ENCODE measurements at regions not wholly inside any gene's neighbourhood (a gene's known extent, or its start where the extent isn't known, plus 50 kb on each side); places are given as distances from the start of the nearest gene placed in this dataset.

- H3K9ac ChIP-seq (ENCODE audit: low read length in 5 of 5) = no peak overlapping the region
- no peak overlapping the region for H3K27ac ChIP-seq (ENCODE audit: low read depth, low read length)
- no peak overlapping the region for H3K4me3 ChIP-seq (ENCODE audit: low read depth in 1 of 5, low read length in 5 of 5)
- H3K9me3 ChIP-seq (ENCODE audit: control insufficient read depth in 5 of 5, low read length in 5 of 5) = no peaks in the 10 kb centered on the region
- H3K36me3 ChIP-seq (ENCODE audit: control insufficient read depth in 5 of 5, insufficient read depth in 5 of 5, low read length in 5 of 5) = no peaks in the 10 kb centered on the region
- H3K27me3 ChIP-seq (ENCODE audit: control insufficient read depth in 5 of 5, insufficient read depth in 4 of 5, low read length in 5 of 5) = no peaks in the 10 kb centered on the region
- peaks cover 0 to 3% (median 0%) of the 10 kb centered on the region in 5 donors for H3K4me1 ChIP-seq (ENCODE audit: control insufficient read depth in 5 of 5, insufficient read depth in 5 of 5, low read length in 5 of 5)
Measured at GRCh38 chr15:69505956-69506556, 53.4 kb downstream of the RPLP1 start.

DNA sequence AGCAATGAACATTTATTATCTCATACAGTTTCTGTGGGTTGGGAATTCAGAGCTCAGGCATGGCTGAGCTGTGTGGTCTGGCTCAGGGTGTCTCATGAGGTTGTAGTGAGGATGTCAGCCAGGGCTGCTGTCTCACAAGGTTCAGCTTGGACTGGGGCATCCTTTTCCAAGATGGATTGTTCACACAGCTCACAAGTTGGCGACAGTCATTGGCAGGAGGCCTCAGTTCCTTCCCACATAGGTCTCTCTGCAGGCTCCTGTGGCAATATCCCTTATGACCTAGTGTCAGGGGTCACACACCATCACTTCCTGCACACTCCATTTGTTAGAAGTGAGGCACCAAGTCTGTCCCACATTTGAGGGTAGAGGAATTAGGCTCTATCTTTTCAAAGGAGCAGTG, 56.0 kb downstream of the RPLP1 start:
- no peaks in the 10 kb centered on the region for H3K9me3 ChIP-seq (ENCODE audit: control insufficient read depth in 5 of 5, low read length in 5 of 5)
- peaks cover 0 to under 1% (median 0%) of the 10 kb centered on the region in 5 donors for H3K27me3 ChIP-seq (ENCODE audit: control insufficient read depth in 5 of 5, insufficient read depth in 4 of 5, low read length in 5 of 5)
- H3K4me1 ChIP-seq (ENCODE audit: control insufficient read depth in 5 of 5, insufficient read depth in 5 of 5, low read length in 5 of 5) = peaks cover 0 to 3% (median 0%) of the 10 kb centered on the region in 5 donors
- H3K27ac ChIP-seq (ENCODE audit: low read depth, low read length) = no peak overlapping the region
- no peaks in the 10 kb centered on the region for H3K36me3 ChIP-seq (ENCODE audit: control insufficient read depth in 5 of 5, insufficient read depth in 5 of 5, low read length in 5 of 5)
- H3K9ac ChIP-seq (ENCODE audit: low read length in 5 of 5) = no peak overlapping the region
- H3K4me3 ChIP-seq (ENCODE audit: low read depth in 1 of 5, low read length in 5 of 5) = no peak overlapping the region

GRCh38 chr15:69509131-69509530, 56.5 kb downstream of the RPLP1 start:
- H3K9me3 ChIP-seq (ENCODE audit: control insufficient read depth in 5 of 5, low read length in 5 of 5) = no peaks in the 10 kb centered on the region
- no peak overlapping the region for H3K4me3 ChIP-seq (ENCODE audit: low read depth in 1 of 5, low read length in 5 of 5)
- peaks cover 0 to 3% (median 0%) of the 10 kb centered on the region in 5 donors for H3K4me1 ChIP-seq (ENCODE audit: control insufficient read depth in 5 of 5, insufficient read depth in 5 of 5, low read length in 5 of 5)
- H3K27ac ChIP-seq (ENCODE audit: low read depth, low read length) = no peak overlapping the region
- H3K36me3 ChIP-seq (ENCODE audit: control insufficient read depth in 5 of 5, insufficient read depth in 5 of 5, low read length in 5 of 5) = no peaks in the 10 kb centered on the region
- H3K27me3 ChIP-seq (ENCODE audit: control insufficient read depth in 5 of 5, insufficient read depth in 4 of 5, low read length in 5 of 5) = peaks cover 0 to 2% (median 0%) of the 10 kb centered on the region in 5 donors
- H3K9ac ChIP-seq (ENCODE audit: low read length in 5 of 5) = no peak overlapping the region

- peaks cover 0 to 3% (median 0%) of the 10 kb centered on the region in 5 donors for H3K4me1 ChIP-seq (ENCODE audit: control insufficient read depth in 5 of 5, insufficient read depth in 5 of 5, low read length in 5 of 5)
- no peak overlapping the region for H3K9ac ChIP-seq (ENCODE audit: low read length in 5 of 5)
- peaks cover 0 to 2% (median 0%) of the 10 kb centered on the region in 5 donors for H3K27me3 ChIP-seq (ENCODE audit: control insufficient read depth in 5 of 5, insufficient read depth in 4 of 5, low read length in 5 of 5)
- no peak overlapping the region for H3K4me3 ChIP-seq (ENCODE audit: low read depth in 1 of 5, low read length in 5 of 5)
- H3K27ac ChIP-seq (ENCODE audit: low read depth, low read length) = no peak overlapping the region
- H3K9me3 ChIP-seq (ENCODE audit: control insufficient read depth in 5 of 5, low read length in 5 of 5) = no peaks in the 10 kb centered on the region
- H3K36me3 ChIP-seq (ENCODE audit: control insufficient read depth in 5 of 5, insufficient read depth in 5 of 5, low read length in 5 of 5) = no peaks in the 10 kb centered on the region
Measured at GRCh38 chr15:69510556-69510955, 57.9 kb downstream of the RPLP1 start.

DNA sequence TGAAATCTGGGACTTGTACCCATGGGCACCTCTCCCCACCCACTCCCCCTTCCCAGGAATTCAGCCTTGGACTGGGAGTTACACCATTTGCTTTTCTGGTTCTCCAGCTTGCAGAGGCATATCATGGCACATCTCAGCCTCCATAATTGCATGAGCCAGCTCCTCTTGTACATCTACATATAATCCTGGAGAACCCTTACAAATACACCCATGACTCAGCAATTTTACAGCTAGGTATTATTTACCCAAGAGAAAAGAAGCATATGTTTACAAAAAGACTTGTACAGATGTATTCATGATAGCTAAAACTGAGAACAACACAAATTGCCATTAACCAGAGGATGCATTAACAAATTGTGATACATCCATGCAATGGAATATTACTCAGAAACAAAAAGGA, 58.4 kb downstream of the RPLP1 start:
- Histone ChIP-seq H3K4me1 (ENCODE audit: control insufficient read depth in 5 of 5, insufficient read depth in 5 of 5, low read length in 5 of 5) (peaks cover 0 to 3% (median 0%) of the 10 kb centered on the region in 5 donors), H3K4me3 (ENCODE audit: low read depth in 1 of 5, low read length in 5 of 5) (no peak overlapping the region), H3K27me3 (ENCODE audit: control insufficient read depth in 5 of 5, insufficient read depth in 4 of 5, low read length in 5 of 5) (peaks cover 0 to 2% (median 0%) of the 10 kb centered on the region in 5 donors), H3K9ac (ENCODE audit: low read length in 5 of 5) (no peak overlapping the region), H3K27ac (ENCODE audit: low read depth, low read length) (no peak overlapping the region), H3K36me3 (ENCODE audit: control insufficient read depth in 5 of 5, insufficient read depth in 5 of 5, low read length in 5 of 5) (no peaks in the 10 kb centered on the region), H3K9me3 (ENCODE audit: control insufficient read depth in 5 of 5, low read length in 5 of 5) (no peaks in the 10 kb centered on the region)

GRCh38 chr15:69511716-69512340, 59.2 kb downstream of the RPLP1 start:
- peaks cover 0 to 2% (median 0%) of the 10 kb centered on the region in 5 donors for H3K27me3 ChIP-seq (ENCODE audit: control insufficient read depth in 5 of 5, insufficient read depth in 4 of 5, low read length in 5 of 5)
- no peak overlapping the region for H3K4me3 ChIP-seq (ENCODE audit: low read depth in 1 of 5, low read length in 5 of 5)
- H3K36me3 ChIP-seq (ENCODE audit: control insufficient read depth in 5 of 5, insufficient read depth in 5 of 5, low read length in 5 of 5) = no peaks in the 10 kb centered on the region
- no peak overlapping the region for H3K9ac ChIP-seq (ENCODE audit: low read length in 5 of 5)
- H3K27ac ChIP-seq (ENCODE audit: low read depth, low read length) = no peak overlapping the region
- peaks cover 0 to 3% (median 0%) of the 10 kb centered on the region in 5 donors for H3K4me1 ChIP-seq (ENCODE audit: control insufficient read depth in 5 of 5, insufficient read depth in 5 of 5, low read length in 5 of 5)
- no peaks in the 10 kb centered on the region for H3K9me3 ChIP-seq (ENCODE audit: control insufficient read depth in 5 of 5, low read length in 5 of 5)

DNA sequence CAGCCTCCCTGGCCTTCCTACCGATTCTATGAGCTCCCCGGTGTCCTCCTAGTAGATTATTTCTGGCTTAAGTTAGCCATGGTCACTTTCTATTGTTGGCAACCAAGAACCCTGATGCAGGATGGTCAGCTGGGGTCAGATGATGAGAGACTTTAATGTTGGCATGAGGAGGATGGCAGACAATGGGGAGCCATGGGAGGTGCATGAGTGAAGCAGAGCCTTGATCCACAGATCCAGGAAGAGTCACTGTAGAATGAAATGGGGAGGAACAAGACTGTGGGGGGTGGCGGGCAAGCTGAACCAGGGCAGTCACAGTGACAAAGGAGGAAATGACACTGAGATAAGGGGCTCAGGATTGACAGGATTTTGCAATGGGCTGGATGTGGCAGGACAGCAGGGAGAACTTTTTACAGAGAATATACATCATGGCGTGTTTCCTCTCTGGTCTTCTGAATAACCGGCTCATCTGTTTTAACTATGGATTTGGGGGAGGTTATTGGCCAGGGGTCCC, 60.9 kb downstream of the RPLP1 start:
- H3K9ac ChIP-seq (ENCODE audit: low read length in 5 of 5) = no peak overlapping the region
- H3K9me3 ChIP-seq (ENCODE audit: control insufficient read depth in 5 of 5, low read length in 5 of 5) = no peaks in the 10 kb centered on the region
- peaks cover 0 to 2% (median 0%) of the 10 kb centered on the region in 5 donors for H3K27me3 ChIP-seq (ENCODE audit: control insufficient read depth in 5 of 5, insufficient read depth in 4 of 5, low read length in 5 of 5)
- no peaks in the 10 kb centered on the region for H3K36me3 ChIP-seq (ENCODE audit: control insufficient read depth in 5 of 5, insufficient read depth in 5 of 5, low read length in 5 of 5)
- H3K27ac ChIP-seq (ENCODE audit: low read depth, low read length) = no peak overlapping the region
- H3K4me3 ChIP-seq (ENCODE audit: low read depth in 1 of 5, low read length in 5 of 5) = no peak overlapping the region
- peaks cover 0 to 3% (median 0%) of the 10 kb centered on the region in 5 donors for H3K4me1 ChIP-seq (ENCODE audit: control insufficient read depth in 5 of 5, insufficient read depth in 5 of 5, low read length in 5 of 5)

- Histone ChIP-seq H3K9ac (ENCODE audit: low read length in 5 of 5) (no peak overlapping the region), H3K36me3 (ENCODE audit: control insufficient read depth in 5 of 5, insufficient read depth in 5 of 5, low read length in 5 of 5) (no peaks in the 10 kb centered on the region), H3K27ac (ENCODE audit: low read depth, low read length) (no peak overlapping the region), H3K4me1 (ENCODE audit: control insufficient read depth in 5 of 5, insufficient read depth in 5 of 5, low read length in 5 of 5) (no peaks in the 10 kb centered on the region), H3K27me3 (ENCODE audit: control insufficient read depth in 5 of 5, insufficient read depth in 4 of 5, low read length in 5 of 5) (peaks cover 0 to 2% (median 0%) of the 10 kb centered on the region in 5 donors), H3K9me3 (ENCODE audit: control insufficient read depth in 5 of 5, low read length in 5 of 5) (no peaks in the 10 kb centered on the region), H3K4me3 (ENCODE audit: low read depth in 1 of 5, low read length in 5 of 5) (no peak overlapping the region)
Measured at GRCh38 chr15:69513986-69514385, 61.4 kb downstream of the RPLP1 start.

- H3K4me1 ChIP-seq (ENCODE audit: control insufficient read depth in 5 of 5, insufficient read depth in 5 of 5, low read length in 5 of 5) = no peaks in the 10 kb centered on the region
- H3K9me3 ChIP-seq (ENCODE audit: control insufficient read depth in 5 of 5, low read length in 5 of 5) = no peaks in the 10 kb centered on the region
- peaks cover 0 to 2% (median 0%) of the 10 kb centered on the region in 5 donors for H3K27me3 ChIP-seq (ENCODE audit: control insufficient read depth in 5 of 5, insufficient read depth in 4 of 5, low read length in 5 of 5)
- no peak overlapping the region for H3K9ac ChIP-seq (ENCODE audit: low read length in 5 of 5)
- no peak overlapping the region for H3K4me3 ChIP-seq (ENCODE audit: low read depth in 1 of 5, low read length in 5 of 5)
- H3K27ac ChIP-seq (ENCODE audit: low read depth, low read length) = no peak overlapping the region
- H3K36me3 ChIP-seq (ENCODE audit: control insufficient read depth in 5 of 5, insufficient read depth in 5 of 5, low read length in 5 of 5) = no peaks in the 10 kb centered on the region
Measured at GRCh38 chr15:69515508-69515907, 62.9 kb downstream of the RPLP1 start.

DNA sequence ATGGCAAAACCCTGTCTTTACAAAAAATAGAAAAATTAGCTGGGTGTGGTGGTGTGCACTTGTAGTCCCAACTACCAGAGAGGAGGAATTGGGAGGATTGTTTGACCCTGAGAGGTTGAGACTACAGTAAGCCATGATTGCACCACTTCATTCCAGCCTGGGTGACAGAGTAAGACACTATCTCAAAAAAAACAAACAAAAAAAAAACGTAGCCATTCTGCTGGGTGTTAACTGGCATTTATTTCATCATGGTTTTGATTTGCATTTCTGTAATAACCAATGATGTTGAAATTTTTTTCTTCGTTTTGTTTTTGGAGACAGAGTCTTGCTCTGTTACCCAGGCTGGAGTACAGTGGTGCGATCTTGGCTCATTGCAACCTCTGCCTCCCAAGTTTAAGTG, 63.3 kb downstream of the RPLP1 start:
- Histone ChIP-seq H3K27ac (ENCODE audit: low read depth, low read length) (no peak overlapping the region), H3K36me3 (ENCODE audit: control insufficient read depth in 5 of 5, insufficient read depth in 5 of 5, low read length in 5 of 5) (no peaks in the 10 kb centered on the region), H3K9me3 (ENCODE audit: control insufficient read depth in 5 of 5, low read length in 5 of 5) (no peaks in the 10 kb centered on the region), H3K4me3 (ENCODE audit: low read depth in 1 of 5, low read length in 5 of 5) (no peak overlapping the region), H3K9ac (ENCODE audit: low read length in 5 of 5) (no peak overlapping the region), H3K27me3 (ENCODE audit: control insufficient read depth in 5 of 5, insufficient read depth in 4 of 5, low read length in 5 of 5) (peaks cover 0 to 2% (median 0%) of the 10 kb centered on the region in 5 donors), H3K4me1 (ENCODE audit: control insufficient read depth in 5 of 5, insufficient read depth in 5 of 5, low read length in 5 of 5) (no peaks in the 10 kb centered on the region)
